ENCODE measurements at regions not wholly inside any gene's neighbourhood (a gene's known extent, or its start where the extent isn't known, plus 50 kb on each side); places are given as distances from the start of the nearest gene placed in this dataset.

GRCh38 chr1:121515235-121515634, 330.5 kb downstream of the SRGAP2C start:
- TF ChIP-seq POLR2AphosphoS5 (IDR thresholded peaks at IDR 0.05): no peak
- TF ChIP-seq POLR2A (IDR thresholded peaks at IDR 0.05): no peak
- no peak for TF ChIP-seq CTCF (IDR thresholded peaks at IDR 0.05)
- TF ChIP-seq EP300 (IDR thresholded peaks at IDR 0.05): no peak

Data from upper lobe of left lung (tissue), 4 donors.